HEK293 (cell line): ENCODE measurements at regions not wholly inside any gene's neighbourhood (a gene's known extent, or its start where the extent isn't known, plus 50 kb on each side); places are given as distances from the start of the nearest gene placed in this dataset.

ENCODE experiments used
- CTCF ChIA-PET: fragments of 350-600 bp; formaldehyde crosslinking; extraction: SDS; loops from one replicate; lab custom pipeline; 2021; ENCODE audit warnings: antibody characterized with exemption; lab: Yijun Ruan, JAX
- POLR2A ChIA-PET: fragments of 300-600 bp; formaldehyde crosslinking; extraction: SDS; loops from one replicate; lab custom pipeline; 2020; ENCODE audit warnings: antibody characterized with exemption, inconsistent platforms; lab: Yijun Ruan, JAX
- H3K27ac ChIP-seq: fragments of 200-500 bp; sonication (Bioruptor generic); 2 replicates; pipeline ENCODE4 v1.5.1; 2014; ENCODE audit warnings: low read depth, low read length, control low read depth, inconsistent platforms; ENCODE audit errors: extremely low read depth
- H3K36me3 ChIP-seq, 2 experiments: fragments of 200-500 bp in 1 of 2; sonication (Bioruptor generic) in 1 of 2; 1 replicate in 1 of 2; 2 replicates in 1 of 2; pipeline ENCODE4 v1.5.1; 2014 to 2017; ENCODE audit warnings: inconsistent platforms in 2 of 2, low read length in 2 of 2; ENCODE audit not compliant: control insufficient read depth in 2 of 2, insufficient read depth in 1 of 2
- H3K4me1 ChIP-seq: fragments of 200-500 bp; sonication (Bioruptor generic); 2 replicates; pipeline ENCODE4 v1.5.1; 2014; ENCODE audit warnings: mild to moderate bottlenecking, low read length, inconsistent platforms; ENCODE audit not compliant: control insufficient read depth, insufficient read depth
- H3K4me3 ChIP-seq: 2 replicates; pipeline ENCODE4 v1.5.1; 2011; ENCODE audit warnings: low read depth, mild to moderate bottlenecking, control low read depth, low read length, moderate library complexity
- H3K9me3 ChIP-seq: fragments of 200-500 bp; sonication (Bioruptor generic); 2 replicates; pipeline ENCODE4 v1.5.1; 2014; ENCODE audit warnings: low read depth, low read length, inconsistent platforms; ENCODE audit not compliant: control insufficient read depth, insufficient read depth
- HOXD13 ChIP-seq: sonication (generic); formaldehyde crosslinking; IDR thresholded peaks from 2 replicates; pipeline ENCODE4 v1.8.0; 2022; ENCODE audit warnings: missing genetic modification reagents, borderline replicate concordance
- MZF1 ChIP-seq: fragments of 450-650 bp; formaldehyde crosslinking; IDR thresholded peaks from 2 replicates; pipeline ENCODE4 v1.5.1; 2017; ENCODE audit warnings: missing biosample characterization, missing genetic modification characterization, borderline replicate concordance
- PRDM2 ChIP-seq: fragments of 450-650 bp; formaldehyde crosslinking; IDR thresholded peaks from 2 replicates; pipeline ENCODE4 v1.5.1; 2016; ENCODE audit warnings: missing biosample characterization, missing genetic modification characterization, borderline replicate concordance
- TCF7L2 ChIP-seq: IDR thresholded peaks from 2 replicates; pipeline ENCODE4 v1.6.1; 2011; ENCODE audit warnings: low read depth, mild to moderate bottlenecking, inconsistent platforms, low read length, moderate library complexity, borderline replicate concordance
- TSHZ1 ChIP-seq: fragments of 450-650 bp; formaldehyde crosslinking; IDR thresholded peaks from 2 replicates; pipeline ENCODE4 v1.5.1; 2016; ENCODE audit warnings: missing biosample characterization, missing genetic modification characterization, borderline replicate concordance
- ZBTB1 ChIP-seq: fragments of 450-650 bp; formaldehyde crosslinking; IDR thresholded peaks from 2 replicates; pipeline ENCODE4 v1.5.1; 2016; ENCODE audit warnings: missing biosample characterization, missing genetic modification characterization
- ZBTB48 ChIP-seq: fragments of 450-650 bp; formaldehyde crosslinking; IDR thresholded peaks from 2 replicates; pipeline ENCODE4 v1.5.1; 2016; ENCODE audit warnings: missing biosample characterization, missing genetic modification characterization
- ZBTB6 ChIP-seq: fragments of 450-650 bp; formaldehyde crosslinking; IDR thresholded peaks from 2 replicates; pipeline ENCODE4 v1.5.1; 2017; ENCODE audit warnings: missing biosample characterization, missing genetic modification characterization
- ZFP37 ChIP-seq: fragments of 450-650 bp; formaldehyde crosslinking; IDR thresholded peaks from 2 replicates; pipeline ENCODE4 v1.5.1; 2016; ENCODE audit warnings: missing biosample characterization, missing genetic modification characterization
- ZNF10 ChIP-seq: fragments of 450-650 bp; formaldehyde crosslinking; IDR thresholded peaks from 2 replicates; pipeline ENCODE4 v1.5.1; 2017; ENCODE audit warnings: missing biosample characterization, missing genetic modification characterization
- ZNF114 ChIP-seq: fragments of 450-650 bp; formaldehyde crosslinking; IDR thresholded peaks from 2 replicates; pipeline ENCODE4 v1.5.0; 2017; ENCODE audit warnings: missing biosample characterization, missing genetic modification characterization
- ZNF133 ChIP-seq: fragments of 450-650 bp; formaldehyde crosslinking; IDR thresholded peaks from 2 replicates; pipeline ENCODE4 v1.5.1; 2016; ENCODE audit warnings: missing biosample characterization, missing genetic modification characterization
- ZNF274 ChIP-seq, 2 experiments: fragments of 200-500 bp in 1 of 2; fragments of 450-650 bp in 1 of 2; sonication (Bioruptor generic) in 1 of 2; formaldehyde crosslinking in 1 of 2; IDR thresholded peaks; 2 replicates each; pipeline versions ENCODE4 v1.5.1 to v1.6.1; 2014 to 2016; ENCODE audit warnings: borderline replicate concordance in 1 of 2, inconsistent platforms in 1 of 2, low read length in 1 of 2, missing biosample characterization in 1 of 2, missing genetic modification characterization in 1 of 2
- ZNF394 ChIP-seq: fragments of 450-650 bp; formaldehyde crosslinking; IDR thresholded peaks from 2 replicates; pipeline ENCODE4 v1.5.1; 2016; ENCODE audit warnings: missing biosample characterization, missing genetic modification characterization, mild to moderate bottlenecking, moderate library complexity, borderline replicate concordance
- ZNF404 ChIP-seq: fragments of 450-650 bp; formaldehyde crosslinking; IDR thresholded peaks from 2 replicates; pipeline ENCODE4 v1.5.1; 2017; ENCODE audit warnings: missing biosample characterization, missing genetic modification characterization
- ZNF621 ChIP-seq: fragments of 450-650 bp; formaldehyde crosslinking; IDR thresholded peaks from 2 replicates; pipeline ENCODE4 v1.5.1; 2017; ENCODE audit warnings: missing biosample characterization, missing genetic modification characterization
- ZNF624 ChIP-seq: fragments of 450-650 bp; formaldehyde crosslinking; IDR thresholded peaks from 2 replicates; pipeline ENCODE4 v1.5.1; 2017; ENCODE audit warnings: missing biosample characterization, missing genetic modification characterization
- ZNF658 ChIP-seq: fragments of 450-650 bp; formaldehyde crosslinking; IDR thresholded peaks from 2 replicates; pipeline ENCODE4; 2016; ENCODE audit warnings: missing biosample characterization, missing genetic modification characterization
- ZNF785 ChIP-seq: fragments of 450-650 bp; formaldehyde crosslinking; IDR thresholded peaks from 2 replicates; pipeline ENCODE4 v1.5.1; 2016; ENCODE audit warnings: missing biosample characterization, missing genetic modification characterization
- ZNF830 ChIP-seq: fragments of 450-650 bp; IDR thresholded peaks from 2 replicates; pipeline ENCODE4 v1.5.0; 2018; ENCODE audit warnings: missing biosample characterization, missing genetic modification characterization, low read depth, mild to moderate bottlenecking, moderate library complexity
- ZNF843 ChIP-seq: fragments of 450-650 bp; formaldehyde crosslinking; IDR thresholded peaks from 2 replicates; pipeline ENCODE4 v1.5.1; 2016; ENCODE audit warnings: missing biosample characterization, missing genetic modification characterization

- CTCF ChIA-PET, result interaction anchor here (0.7 kb wide), 2 partner anchors 38 to 138 kb away, joined by 3 to 5 read pairs; no protein-coding TSS in a partner anchor
- no peak for TF ChIP-seq ZNF658
- TF ChIP-seq TCF7L2, result peak; percentile 75; the same call in 1 of the 2 replicates
- no peaks in the 10 kb centered on the region for H3K36me3 ChIP-seq
- no peak overlapping the region for H3K27ac ChIP-seq
- no peak overlapping the region for H3K4me3 ChIP-seq
- no peaks in the 10 kb centered on the region for H3K9me3 ChIP-seq
- POLR2A ChIA-PET, result no interaction called here
- no peaks in the 10 kb centered on the region for H3K4me1 ChIP-seq
Measured at GRCh38 chr11:119816660-119817059, 87.7 kb upstream of the NECTIN1 start.

- TF ChIP-seq ZNF785 (tag by site-specific recombination) (no peak), ZNF621 (tag by site-specific recombination) (no peak), ZFP37 (tag by site-specific recombination) (no peak), ZNF404 (tag by site-specific recombination) (no peak), MZF1 (tag by site-specific recombination) (no peak), ZNF10 (no peak), ZNF133 (tag by site-specific recombination) (no peak), HOXD13 (no peak), ZBTB6 (tag by site-specific recombination) (no peak), PRDM2 (tag by site-specific recombination) (no peak), ZBTB1 (tag by site-specific recombination) (no peak)
- ChIA-PET POLR2A (no interaction called here), CTCF (interaction anchor here (0.7 kb wide), 1 partner anchor 839 kb away, joined by 3 read pairs; no protein-coding TSS in a partner anchor)
- Histone ChIP-seq H3K4me3 (no peak overlapping the region), H3K36me3 (no peaks in the 10 kb centered on the region), H3K4me1 (no peaks in the 10 kb centered on the region), H3K27ac (no peak overlapping the region), H3K9me3 (no peaks in the 10 kb centered on the region)
Measured at GRCh38 chr11:119814766-119815165, 85.8 kb upstream of the NECTIN1 start.

- Histone ChIP-seq H3K4me3 (no peak overlapping the region), H3K4me1 (no peaks in the 10 kb centered on the region), H3K9me3 (no peaks in the 10 kb centered on the region), H3K27ac (no peak overlapping the region), H3K36me3 (no peaks in the 10 kb centered on the region)
- ChIA-PET CTCF (no interaction called here), POLR2A (no interaction called here)
- no peak for TF ChIP-seq ZNF394
- no peak for TF ChIP-seq ZNF624 (tag by site-specific recombination)
- no peak for TF ChIP-seq ZNF830 (tag by site-specific recombination)
- TF ChIP-seq ZNF274 (IDR thresholded peaks at IDR 0.05; ENCODE audit: low read length), result no peak
- no peak for TF ChIP-seq ZNF274 (tag by site-specific recombination; IDR thresholded peaks at IDR 0.05; ENCODE audit: borderline replicate concordance)
- no peak for TF ChIP-seq ZNF843 (tag by site-specific recombination)
- TF ChIP-seq ZNF114 (tag by site-specific recombination), result no peak
- TF ChIP-seq TSHZ1 (tag by site-specific recombination), result no peak
- no peak for TF ChIP-seq ZBTB48
Measured at GRCh38 chr11:119810478-119811232, 81.7 kb upstream of the NECTIN1 start.
